Endothelial cell (in vitro differentiated cells): ENCODE measurements at regions not wholly inside any gene's neighbourhood (a gene's known extent, or its start where the extent isn't known, plus 50 kb on each side); places are given as distances from the start of the nearest gene placed in this dataset.

Experiments
- DNase-seq: peaks from one replicate; pipeline ENCODE4 v3.0.0; 2021; ENCODE audit warnings: low spot score
- H3K27ac Mint-ChIP-seq: one replicate; pipeline ENCODE4 v1.8.0; 2021; ENCODE audit warnings: mixed read lengths, inconsistent platforms; ENCODE audit not compliant: unreplicated experiment
- H3K27me3 Mint-ChIP-seq: one replicate; pipeline ENCODE4 v1.8.0; 2021; ENCODE audit warnings: mild to moderate bottlenecking, moderate library complexity, mixed read lengths, inconsistent platforms; ENCODE audit not compliant: unreplicated experiment
- H3K36me3 Mint-ChIP-seq: one replicate; pipeline ENCODE4 v1.8.0; 2021; ENCODE audit warnings: mild to moderate bottlenecking, low read depth, mixed read lengths, inconsistent platforms; ENCODE audit not compliant: unreplicated experiment
- H3K4me1 Mint-ChIP-seq: one replicate; pipeline ENCODE4 v1.8.0; 2021; ENCODE audit warnings: mild to moderate bottlenecking, mixed read lengths, inconsistent platforms; ENCODE audit not compliant: unreplicated experiment
- H3K4me3 Mint-ChIP-seq: one replicate; pipeline ENCODE4 v1.8.0; 2021; ENCODE audit warnings: mild to moderate bottlenecking, mixed read lengths, inconsistent platforms; ENCODE audit not compliant: unreplicated experiment
- H3K9me3 Mint-ChIP-seq: one replicate; pipeline ENCODE4 v1.8.0; 2021; ENCODE audit warnings: mixed read lengths, inconsistent platforms; ENCODE audit not compliant: unreplicated experiment
- TF ChIP-seq, protein P1 (sequence below): fragments of 200-600 bp; sonication (generic); IDR thresholded peaks from one replicate; pipeline ENCODE4 v1.5.0; 2021; ENCODE audit warnings: antibody characterized with exemption; ENCODE audit not compliant: unreplicated experiment

DNA sequence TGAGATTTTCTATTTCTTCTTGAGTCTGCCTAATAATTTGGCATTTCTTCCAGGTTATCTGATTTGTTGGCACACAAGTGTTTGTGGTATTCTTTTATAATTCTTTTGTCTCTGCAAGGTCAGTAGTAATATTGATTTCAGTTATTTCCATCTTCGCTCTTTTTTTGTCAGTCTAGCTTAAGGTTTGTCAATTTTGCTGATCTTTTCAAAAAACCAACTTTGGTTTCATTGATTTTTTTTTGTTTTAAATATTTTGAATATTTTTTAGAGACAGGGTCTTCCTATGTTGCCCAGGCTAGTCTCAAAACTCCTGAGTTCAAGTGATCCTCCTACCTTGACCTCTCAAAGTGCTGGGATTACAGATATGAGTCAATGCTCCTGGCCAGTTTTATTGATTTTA is 162.8 kb downstream of the BARX1 start:
- H3K36me3 Mint-ChIP-seq, result no peaks in the 10 kb centered on the region
- H3K27me3 Mint-ChIP-seq, result no peaks in the 10 kb centered on the region

DNA sequence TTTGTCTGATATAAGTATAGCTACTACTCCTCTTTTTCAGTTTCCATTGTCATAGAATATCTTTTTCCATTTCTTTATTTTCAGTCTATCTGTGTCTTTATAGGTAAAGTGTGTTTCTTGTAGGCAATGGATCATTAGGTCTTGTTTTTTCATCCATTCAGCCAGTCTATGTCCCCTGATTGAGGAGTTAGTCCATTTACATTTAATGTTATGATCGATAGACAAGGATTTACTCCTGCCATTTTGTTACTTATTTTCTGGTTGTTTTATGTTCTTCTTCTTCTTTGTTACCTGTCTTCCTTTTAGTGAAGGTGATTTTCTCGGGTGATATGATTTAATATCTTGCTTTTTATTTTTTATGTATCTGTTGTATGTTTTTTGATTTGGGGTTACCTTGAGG is 169.0 kb downstream of the BARX1 start:
- H3K9me3 Mint-ChIP-seq, result no peaks in the 10 kb centered on the region
- DNase-seq, result no peak
- no peak overlapping the region for H3K4me3 Mint-ChIP-seq
- no peaks in the 10 kb centered on the region for H3K4me1 Mint-ChIP-seq
- no peaks in the 10 kb centered on the region for H3K36me3 Mint-ChIP-seq
- no peak overlapping the region for H3K27ac Mint-ChIP-seq
- no peaks in the 10 kb centered on the region for H3K27me3 Mint-ChIP-seq
- TF ChIP-seq, protein P1, sequence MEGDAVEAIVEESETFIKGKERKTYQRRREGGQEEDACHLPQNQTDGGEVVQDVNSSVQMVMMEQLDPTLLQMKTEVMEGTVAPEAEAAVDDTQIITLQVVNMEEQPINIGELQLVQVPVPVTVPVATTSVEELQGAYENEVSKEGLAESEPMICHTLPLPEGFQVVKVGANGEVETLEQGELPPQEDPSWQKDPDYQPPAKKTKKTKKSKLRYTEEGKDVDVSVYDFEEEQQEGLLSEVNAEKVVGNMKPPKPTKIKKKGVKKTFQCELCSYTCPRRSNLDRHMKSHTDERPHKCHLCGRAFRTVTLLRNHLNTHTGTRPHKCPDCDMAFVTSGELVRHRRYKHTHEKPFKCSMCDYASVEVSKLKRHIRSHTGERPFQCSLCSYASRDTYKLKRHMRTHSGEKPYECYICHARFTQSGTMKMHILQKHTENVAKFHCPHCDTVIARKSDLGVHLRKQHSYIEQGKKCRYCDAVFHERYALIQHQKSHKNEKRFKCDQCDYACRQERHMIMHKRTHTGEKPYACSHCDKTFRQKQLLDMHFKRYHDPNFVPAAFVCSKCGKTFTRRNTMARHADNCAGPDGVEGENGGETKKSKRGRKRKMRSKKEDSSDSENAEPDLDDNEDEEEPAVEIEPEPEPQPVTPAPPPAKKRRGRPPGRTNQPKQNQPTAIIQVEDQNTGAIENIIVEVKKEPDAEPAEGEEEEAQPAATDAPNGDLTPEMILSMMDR, result no peak

More for the DNA sequence above, 162.8 kb downstream of the BARX1 start:
- no peak overlapping the region for H3K27ac Mint-ChIP-seq
- TF ChIP-seq, protein P1, result no peak
- no peaks in the 10 kb centered on the region for H3K9me3 Mint-ChIP-seq
- no peak overlapping the region for H3K4me3 Mint-ChIP-seq
- no peaks in the 10 kb centered on the region for H3K4me1 Mint-ChIP-seq
- DNase-seq, result no peak

DNA sequence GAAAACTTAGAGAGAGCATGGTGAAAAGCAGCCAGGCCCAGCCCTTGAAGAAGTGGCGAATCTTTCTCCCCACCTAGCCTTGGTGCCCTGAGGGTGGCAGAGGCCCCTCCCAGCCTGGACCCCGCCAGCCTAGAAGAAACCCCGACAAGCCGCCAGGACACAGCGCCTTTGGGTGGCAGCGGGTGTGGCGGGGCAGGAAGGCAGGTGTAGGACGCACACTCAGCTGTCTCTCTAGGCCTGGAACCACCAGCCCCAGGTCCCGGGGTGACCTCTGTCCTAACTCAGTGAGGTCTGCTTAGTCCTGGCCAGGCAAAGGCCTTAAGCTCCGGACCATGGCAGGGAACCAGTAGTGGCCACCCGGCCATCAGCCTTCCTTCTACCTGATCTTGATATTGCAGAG is 178.3 kb downstream of the BARX1 start:
- Mint-ChIP-seq H3K9me3 (no peaks in the 10 kb centered on the region), H3K36me3 (no peaks in the 10 kb centered on the region), H3K27me3 (peaks cover 3% of the 10 kb centered on the region), H3K4me3 (no peak overlapping the region), H3K4me1 (no peaks in the 10 kb centered on the region), H3K27ac (no peak overlapping the region)
- DNase-seq, result no peak
- TF ChIP-seq, protein P1, result no peak

DNA sequence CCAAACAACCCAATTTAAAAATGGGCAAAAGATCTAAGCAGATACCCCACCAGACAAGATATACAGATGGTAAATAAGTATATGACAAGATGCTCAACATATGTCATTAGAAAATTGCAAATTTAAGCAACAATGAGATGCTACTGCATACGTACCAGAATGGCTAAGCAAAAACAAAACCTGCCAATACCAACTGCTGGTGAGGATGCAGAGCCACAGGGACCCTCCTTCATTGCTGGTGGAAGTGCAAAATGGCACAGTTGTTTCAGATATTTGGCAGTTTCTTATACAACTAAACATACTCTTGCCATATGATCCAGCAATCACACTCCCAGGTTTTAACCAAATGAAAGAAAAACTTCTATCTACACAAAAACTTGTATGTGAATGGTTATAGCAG is 178.9 kb downstream of the BARX1 start:
- DNase-seq, result no peak
- no peaks in the 10 kb centered on the region for H3K36me3 Mint-ChIP-seq
- no peaks in the 10 kb centered on the region for H3K9me3 Mint-ChIP-seq
- no peaks in the 10 kb centered on the region for H3K4me1 Mint-ChIP-seq
- peaks cover 3% of the 10 kb centered on the region for H3K27me3 Mint-ChIP-seq
- no peak overlapping the region for H3K4me3 Mint-ChIP-seq
- TF ChIP-seq, protein P1, result no peak
- H3K27ac Mint-ChIP-seq, result no peak overlapping the region

DNA sequence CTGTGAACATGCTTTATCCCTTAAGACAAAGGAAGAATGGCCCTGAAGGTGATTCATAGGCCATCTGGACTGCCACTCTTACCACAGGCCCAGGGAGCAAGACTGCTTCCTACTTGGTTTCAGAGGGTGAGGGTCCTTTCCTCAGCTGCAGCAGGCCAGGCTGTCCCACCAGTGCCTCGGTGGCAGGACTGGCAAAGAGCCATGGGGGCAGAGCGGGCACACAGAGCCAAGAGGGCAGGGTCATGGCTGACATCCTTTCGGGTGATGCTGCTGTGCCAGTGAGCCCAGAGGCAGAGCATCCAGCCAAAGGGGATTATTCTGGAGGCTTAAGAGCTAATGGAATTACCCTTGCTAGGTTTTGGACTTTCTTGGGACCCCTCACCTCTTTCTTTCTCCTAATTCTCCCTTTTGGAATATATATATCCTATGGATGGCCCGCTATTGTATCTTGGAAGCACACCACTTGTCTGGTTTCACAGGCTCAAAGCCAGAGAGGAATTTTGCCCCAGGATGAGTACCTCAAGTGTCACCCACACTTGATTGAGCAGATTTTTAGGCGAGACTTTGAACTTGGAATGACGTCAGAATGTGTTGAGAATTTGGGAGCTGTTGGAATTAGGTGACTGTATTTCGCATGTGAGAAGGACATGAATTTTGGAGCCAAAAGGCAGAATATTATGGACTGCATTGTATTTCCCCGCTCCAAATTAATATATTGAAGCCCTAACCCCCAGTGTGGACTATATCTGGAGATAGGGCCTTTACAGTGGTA is 180.6 kb downstream of the BARX1 start:
- Mint-ChIP-seq H3K9me3 (no peaks in the 10 kb centered on the region), H3K27me3 (peaks cover 3% of the 10 kb centered on the region), H3K36me3 (no peaks in the 10 kb centered on the region), H3K27ac (no peak overlapping the region), H3K4me1 (no peaks in the 10 kb centered on the region), H3K4me3 (no peak overlapping the region)
- no peak for DNase-seq
- TF ChIP-seq, protein P1, result no peak
